ENCODE measurements at regions not wholly inside any gene's neighbourhood (a gene's known extent, or its start where the extent isn't known, plus 50 kb on each side); places are given as distances from the start of the nearest gene placed in this dataset.
"Not testable (repeated sequence)": the region's sequence is repeated elsewhere in the genome, so short reads cannot be mapped to it uniquely, and the experiment has no call there.

- Mint-ChIP-seq H3K36me3 (ENCODE audit: low read depth) (no peaks in the 10 kb centered on the region), H3K4me3 (no peak overlapping the region), H3K27ac (no peak overlapping the region), H3K4me1 (no peaks in the 10 kb centered on the region), H3K9me3 (ENCODE audit: low read depth) (peaks cover 2% of the 10 kb centered on the region), H3K27me3 (no peaks in the 10 kb centered on the region)
- ChIA-PET POLR2A (no interaction called here), CTCF (no interaction called here)
- no peak for ATAC-seq
- no peak for DNase-seq
- intact Hi-C loops (cut with DNase I, micrococcal nuclease) = no loop called here
Measured at GRCh38 chr1:87421809-87422208, 93.1 kb downstream of the LMO4 start.

- POLR2A ChIA-PET = no interaction called here
- H3K4me1 Mint-ChIP-seq = no peaks in the 10 kb centered on the region
- ATAC-seq (no peak), DNase-seq (no peak)
- H3K9me3 Mint-ChIP-seq (ENCODE audit: low read depth) = peaks cover 2% of the 10 kb centered on the region
- no peak overlapping the region for H3K4me3 Mint-ChIP-seq
- no peaks in the 10 kb centered on the region for H3K36me3 Mint-ChIP-seq (ENCODE audit: low read depth)
- H3K27me3 Mint-ChIP-seq = no peaks in the 10 kb centered on the region
- H3K27ac Mint-ChIP-seq = no peak overlapping the region
- intact Hi-C loops (cut with DNase I, micrococcal nuclease) = no loop called here
- CTCF ChIA-PET = no interaction called here
Measured at GRCh38 chr1:87424541-87424940, 95.9 kb downstream of the LMO4 start.

- H3K36me3 Mint-ChIP-seq (ENCODE audit: low read depth) = no peaks in the 10 kb centered on the region
- DNase-seq = no peak
- ChIA-PET CTCF (no interaction called here), POLR2A (interaction anchor here (0.6 kb wide), 1 partner anchor 439 kb away, joined by 3 read pairs; no protein-coding TSS in a partner anchor)
- ATAC-seq = no peak
- H3K4me1 Mint-ChIP-seq = no peaks in the 10 kb centered on the region
- intact Hi-C loops (cut with DNase I, micrococcal nuclease) = no loop called here
- H3K9me3 Mint-ChIP-seq (ENCODE audit: low read depth) = peaks cover 2% of the 10 kb centered on the region
- peaks cover 4% of the 10 kb centered on the region for H3K27me3 Mint-ChIP-seq
- H3K4me3 Mint-ChIP-seq = no peak overlapping the region
- no peak overlapping the region for H3K27ac Mint-ChIP-seq
Measured at GRCh38 chr1:87426463-87427249, 98.0 kb downstream of the LMO4 start.

GRCh38 chr1:87428367-87428766, 99.7 kb downstream of the LMO4 start:
- intact Hi-C loops (cut with DNase I, micrococcal nuclease) = no loop called here
- H3K27me3 Mint-ChIP-seq = peaks cover 7% of the 10 kb centered on the region
- H3K9me3 Mint-ChIP-seq (ENCODE audit: low read depth) = no peaks in the 10 kb centered on the region
- no peak overlapping the region for H3K4me3 Mint-ChIP-seq
- POLR2A ChIA-PET = no interaction called here
- no peak for ATAC-seq
- DNase-seq = no peak
- no peaks in the 10 kb centered on the region for H3K36me3 Mint-ChIP-seq (ENCODE audit: low read depth)
- no peaks in the 10 kb centered on the region for H3K4me1 Mint-ChIP-seq
- CTCF ChIA-PET = no interaction called here
- H3K27ac Mint-ChIP-seq = no peak overlapping the region

GRCh38 chr1:87428883-87429282, 100.2 kb downstream of the LMO4 start:
- H3K27me3 Mint-ChIP-seq = peaks cover 7% of the 10 kb centered on the region
- ChIA-PET CTCF (no interaction called here), POLR2A (no interaction called here)
- intact Hi-C loops (cut with DNase I, micrococcal nuclease) = no loop called here
- H3K4me1 Mint-ChIP-seq = no peaks in the 10 kb centered on the region
- no peaks in the 10 kb centered on the region for H3K9me3 Mint-ChIP-seq (ENCODE audit: low read depth)
- DNase-seq (no peak), ATAC-seq (no peak)
- no peaks in the 10 kb centered on the region for H3K36me3 Mint-ChIP-seq (ENCODE audit: low read depth)
- no peak overlapping the region for H3K4me3 Mint-ChIP-seq
- no peak overlapping the region for H3K27ac Mint-ChIP-seq

- Mint-ChIP-seq H3K9me3 (ENCODE audit: low read depth) (no peaks in the 10 kb centered on the region), H3K27ac (no peak overlapping the region), H3K27me3 (peaks cover 11% of the 10 kb centered on the region), H3K36me3 (ENCODE audit: low read depth) (no peaks in the 10 kb centered on the region), H3K4me1 (peaks cover 6% of the 10 kb centered on the region), H3K4me3 (no peak overlapping the region)
- ChIA-PET CTCF (no interaction called here), POLR2A (no interaction called here)
- intact Hi-C loops (cut with DNase I, micrococcal nuclease) = no loop called here
- ATAC-seq (no peak), DNase-seq (no peak)
Measured at GRCh38 chr1:87432685-87433084, 104.0 kb downstream of the LMO4 start.

- POLR2A ChIA-PET; H3K4me1 Mint-ChIP-seq; CTCF ChIA-PET; H3K36me3 Mint-ChIP-seq (ENCODE audit: low read depth); H3K4me3 Mint-ChIP-seq; DNase-seq; H3K9me3 Mint-ChIP-seq (ENCODE audit: low read depth); ATAC-seq; intact Hi-C loops (cut with DNase I, micrococcal nuclease); H3K27ac Mint-ChIP-seq: not testable (repeated sequence)
- H3K27me3 Mint-ChIP-seq = peaks cover 11% of the 10 kb centered on the region
Measured at GRCh38 chr1:87433101-87433500, 104.4 kb downstream of the LMO4 start.

- Mint-ChIP-seq H3K27ac (no peak overlapping the region), H3K4me1 (peaks cover 6% of the 10 kb centered on the region), H3K36me3 (ENCODE audit: low read depth) (no peaks in the 10 kb centered on the region), H3K9me3 (ENCODE audit: low read depth) (no peaks in the 10 kb centered on the region), H3K4me3 (no peak overlapping the region), H3K27me3 (peaks cover 10% of the 10 kb centered on the region)
- intact Hi-C loops (cut with DNase I, micrococcal nuclease) = no loop called here
- ATAC-seq (peak; percentile 60), DNase-seq (peak; percentile 17)
- CTCF ChIA-PET = no interaction called here
- POLR2A ChIA-PET = no interaction called here
Measured at GRCh38 chr1:87435484-87435883, 106.8 kb downstream of the LMO4 start.

- CTCF ChIA-PET; H3K4me1 Mint-ChIP-seq; ATAC-seq; H3K4me3 Mint-ChIP-seq; H3K27me3 Mint-ChIP-seq; POLR2A ChIA-PET; intact Hi-C loops (cut with DNase I, micrococcal nuclease); DNase-seq; H3K9me3 Mint-ChIP-seq (ENCODE audit: low read depth); H3K36me3 Mint-ChIP-seq (ENCODE audit: low read depth); H3K27ac Mint-ChIP-seq: not testable (repeated sequence)
Measured at GRCh38 chr1:87436115-87436514, 107.4 kb downstream of the LMO4 start.

GRCh38 chr1:87436534-87436933, 107.9 kb downstream of the LMO4 start:
- ATAC-seq (no peak), DNase-seq (no peak)
- Mint-ChIP-seq H3K4me3 (no peak overlapping the region), H3K9me3 (ENCODE audit: low read depth) (no peaks in the 10 kb centered on the region), H3K27me3 (peaks cover 9% of the 10 kb centered on the region), H3K27ac (no peak overlapping the region), H3K4me1 (peaks cover 6% of the 10 kb centered on the region), H3K36me3 (ENCODE audit: low read depth) (no peaks in the 10 kb centered on the region)
- CTCF ChIA-PET = no interaction called here
- POLR2A ChIA-PET = no interaction called here
- intact Hi-C loops (cut with DNase I, micrococcal nuclease) = no loop called here

- ChIA-PET CTCF (no interaction called here), POLR2A (no interaction called here)
- H3K9me3 Mint-ChIP-seq (ENCODE audit: low read depth) = no peaks in the 10 kb centered on the region
- ATAC-seq (no peak), DNase-seq (no peak)
- no peak overlapping the region for H3K27ac Mint-ChIP-seq
- no peak overlapping the region for H3K4me3 Mint-ChIP-seq
- H3K4me1 Mint-ChIP-seq = peaks cover 6% of the 10 kb centered on the region
- intact Hi-C loops (cut with DNase I, micrococcal nuclease) = no loop called here
- no peaks in the 10 kb centered on the region for H3K36me3 Mint-ChIP-seq (ENCODE audit: low read depth)
- peaks cover 7% of the 10 kb centered on the region for H3K27me3 Mint-ChIP-seq
Measured at GRCh38 chr1:87437663-87438295, 109.1 kb downstream of the LMO4 start.

- intact Hi-C loops (cut with DNase I, micrococcal nuclease) = no loop called here
- H3K4me3 Mint-ChIP-seq = no peak overlapping the region
- CTCF ChIA-PET = no interaction called here
- no peaks in the 10 kb centered on the region for H3K36me3 Mint-ChIP-seq (ENCODE audit: low read depth)
- H3K27me3 Mint-ChIP-seq = peaks cover 2% of the 10 kb centered on the region
- no peak overlapping the region for H3K27ac Mint-ChIP-seq
- H3K9me3 Mint-ChIP-seq (ENCODE audit: low read depth) = peaks cover 6% of the 10 kb centered on the region
- peaks cover 6% of the 10 kb centered on the region for H3K4me1 Mint-ChIP-seq
- ATAC-seq = no peak
- no peak for DNase-seq
- POLR2A ChIA-PET = no interaction called here
Measured at GRCh38 chr1:87439821-87440220, 111.1 kb downstream of the LMO4 start.

Data from activated CD4-positive, alpha-beta T cell treated with anti-CD3 and anti-CD28 coated beads for 36 hours (primary cell).